ENCODE measurements at regions not wholly inside any gene's neighbourhood (a gene's known extent, or its start where the extent isn't known, plus 50 kb on each side); places are given as distances from the start of the nearest gene placed in this dataset.

- H3K36me3 Mint-ChIP-seq (ENCODE audit: low read depth) = no peaks in the 10 kb centered on the region
- H3K4me1 Mint-ChIP-seq (ENCODE audit: low read depth) = peaks cover 9% of the 10 kb centered on the region
- no peak for ATAC-seq
- intact Hi-C loops (cut with micrococcal nuclease) = no loop called here
- H3K27ac Mint-ChIP-seq = no peak overlapping the region
- ChIA-PET POLR2A (no interaction called here), CTCF (no interaction called here)
- no peak for TF ChIP-seq CTCF (IDR thresholded peaks at IDR 0.05)
- H3K27me3 Mint-ChIP-seq = no peaks in the 10 kb centered on the region
- DNase-seq = no peak
- H3K4me3 Mint-ChIP-seq = no peak overlapping the region
- H3K9me3 Mint-ChIP-seq = peaks cover 1% of the 10 kb centered on the region
These were observed 686.3 kb downstream of the NTRK3 start for GRCh38 chr15:87570206-87570605.

- ChIA-PET POLR2A (no interaction called here), CTCF (no interaction called here)
- Mint-ChIP-seq H3K27me3 (no peaks in the 10 kb centered on the region), H3K9me3 (peaks cover 1% of the 10 kb centered on the region), H3K4me1 (ENCODE audit: low read depth) (peaks cover 9% of the 10 kb centered on the region), H3K36me3 (ENCODE audit: low read depth) (no peaks in the 10 kb centered on the region), H3K4me3 (no peak overlapping the region), H3K27ac (no peak overlapping the region)
- intact Hi-C loops (cut with micrococcal nuclease) = no loop called here
- no peak for ATAC-seq
- TF ChIP-seq CTCF (IDR thresholded peaks at IDR 0.05) = no peak
- no peak for DNase-seq
These were observed 687.0 kb downstream of the NTRK3 start for GRCh38 chr15:87569581-87569980.

GRCh38 chr15:87567406-87568030 is 689.0 kb downstream of the NTRK3 start:
- DNase-seq (no peak), ATAC-seq (no peak)
- H3K36me3 Mint-ChIP-seq (ENCODE audit: low read depth) = no peaks in the 10 kb centered on the region
- intact Hi-C loops (cut with micrococcal nuclease) = no loop called here
- no peak overlapping the region for H3K27ac Mint-ChIP-seq
- H3K9me3 Mint-ChIP-seq = peaks cover 1% of the 10 kb centered on the region
- POLR2A ChIA-PET = no interaction called here
- peaks cover 9% of the 10 kb centered on the region for H3K4me1 Mint-ChIP-seq (ENCODE audit: low read depth)
- no peak for TF ChIP-seq CTCF (IDR thresholded peaks at IDR 0.05)
- CTCF ChIA-PET = no interaction called here
- H3K4me3 Mint-ChIP-seq = no peak overlapping the region
- H3K27me3 Mint-ChIP-seq = no peaks in the 10 kb centered on the region

GRCh38 chr15:87566236-87566635 is 690.3 kb downstream of the NTRK3 start:
- TF ChIP-seq CTCF (IDR thresholded peaks at IDR 0.05) = no peak
- no peak overlapping the region for H3K27ac Mint-ChIP-seq
- CTCF ChIA-PET = no interaction called here
- peaks cover 9% of the 10 kb centered on the region for H3K4me1 Mint-ChIP-seq (ENCODE audit: low read depth)
- no peaks in the 10 kb centered on the region for H3K36me3 Mint-ChIP-seq (ENCODE audit: low read depth)
- intact Hi-C loops (cut with micrococcal nuclease) = no loop called here
- H3K27me3 Mint-ChIP-seq = no peaks in the 10 kb centered on the region
- ATAC-seq (no peak), DNase-seq (no peak)
- POLR2A ChIA-PET = no interaction called here
- peaks cover 3% of the 10 kb centered on the region for H3K9me3 Mint-ChIP-seq
- no peak overlapping the region for H3K4me3 Mint-ChIP-seq

GRCh38 chr15:87564681-87565080 is 691.9 kb downstream of the NTRK3 start:
- ATAC-seq (no peak), DNase-seq (no peak)
- CTCF ChIA-PET = interaction anchor here (1.1 kb wide), 1 partner anchor 1711 kb away, joined by 3 read pairs; no protein-coding TSS in a partner anchor
- POLR2A ChIA-PET = no interaction called here
- peaks cover 3% of the 10 kb centered on the region for H3K4me1 Mint-ChIP-seq (ENCODE audit: low read depth)
- H3K36me3 Mint-ChIP-seq (ENCODE audit: low read depth) = no peaks in the 10 kb centered on the region
- intact Hi-C loops (cut with micrococcal nuclease) = no loop called here
- no peak for TF ChIP-seq CTCF (IDR thresholded peaks at IDR 0.05)
- no peaks in the 10 kb centered on the region for H3K27me3 Mint-ChIP-seq
- H3K27ac Mint-ChIP-seq = no peak overlapping the region
- no peak overlapping the region for H3K4me3 Mint-ChIP-seq
- peaks cover 3% of the 10 kb centered on the region for H3K9me3 Mint-ChIP-seq
